ENCODE measurements at regions not wholly inside any gene's neighbourhood (a gene's known extent, or its start where the extent isn't known, plus 50 kb on each side); places are given as distances from the start of the nearest gene placed in this dataset.
"Not testable (repeated sequence)": the region's sequence is repeated elsewhere in the genome, so short reads cannot be mapped to it uniquely, and the experiment has no call there.

GRCh38 chr9:33695856-33696255 lies 99.5 kb upstream of the PRSS3 start:
- no peak for DNase-seq

DNA sequence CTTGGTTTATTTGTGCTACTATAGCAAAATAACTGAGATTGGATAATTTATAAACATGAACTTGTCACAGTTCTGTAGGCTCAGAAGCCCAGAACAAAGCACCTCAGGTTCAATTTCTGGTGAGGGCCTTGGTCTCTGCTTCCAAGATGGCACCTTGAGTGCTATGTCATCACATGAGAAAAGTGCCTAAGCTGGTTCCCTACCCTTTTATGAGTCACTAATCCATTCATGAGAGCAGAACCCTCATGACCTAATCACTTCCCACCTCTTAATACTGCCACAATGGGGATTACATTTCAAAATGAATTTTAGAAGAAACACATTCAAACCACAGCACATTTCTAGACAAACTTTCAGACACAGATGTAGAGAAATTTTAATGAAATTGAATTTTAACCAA lies 98.2 kb upstream of the PRSS3 start:
- no peak for DNase-seq

DNA sequence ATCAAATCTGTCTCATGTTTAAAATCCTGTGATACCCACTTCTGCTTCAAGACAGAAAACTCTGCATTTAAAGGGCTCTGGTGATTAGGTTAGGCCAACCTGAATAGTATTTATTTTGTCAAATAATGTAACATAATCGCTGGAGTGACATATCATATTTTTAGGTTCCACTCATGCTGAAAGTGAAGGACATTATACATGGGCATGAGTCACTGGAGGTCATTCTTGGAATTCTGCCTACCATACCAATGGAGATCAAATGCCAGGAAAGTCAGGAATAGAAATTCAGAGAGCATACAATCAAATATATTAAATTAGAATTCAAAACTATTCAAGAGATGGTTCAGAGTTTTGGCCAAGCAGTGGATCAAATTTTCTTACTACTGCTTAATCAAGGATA lies 97.1 kb upstream of the PRSS3 start:
- no peak for DNase-seq

GRCh38 chr9:33700940-33701339 lies 94.4 kb upstream of the PRSS3 start:
- not testable (repeated sequence) for DNase-seq

DNA sequence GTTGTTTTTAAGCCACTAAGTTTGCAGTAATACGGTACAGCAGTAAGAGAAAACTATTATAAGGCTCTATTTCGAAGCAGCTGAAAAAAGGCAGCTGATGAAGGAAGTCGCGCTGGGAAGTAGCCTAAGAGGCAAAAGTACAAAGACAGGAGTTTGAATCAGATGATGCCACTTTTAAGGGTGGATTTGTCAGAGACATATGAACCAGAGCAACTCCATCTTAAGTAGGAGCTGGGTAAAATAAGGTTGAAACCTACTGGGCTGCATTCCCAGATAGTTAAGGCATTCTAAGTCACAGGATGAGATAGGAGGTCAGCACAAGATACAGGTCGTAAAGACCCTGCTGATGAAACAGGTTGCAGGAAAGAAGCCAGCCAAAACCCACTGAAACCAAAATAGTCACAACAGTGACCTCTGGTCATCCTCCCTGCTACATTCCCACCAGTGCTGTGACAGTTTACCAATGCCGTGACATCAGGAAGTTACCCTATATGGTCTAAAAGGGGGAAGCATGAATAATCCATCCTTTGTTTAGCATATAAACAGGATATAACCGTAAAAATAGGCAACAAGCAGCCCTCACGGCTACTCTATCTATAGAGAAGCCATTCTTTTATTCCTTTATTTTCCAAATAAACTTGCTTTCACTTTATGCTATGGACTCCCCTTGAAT lies 91.8 kb upstream of the PRSS3 start:
- DNase-seq = no peak

GRCh38 chr9:33705440-33705839 lies 89.9 kb upstream of the PRSS3 start:
- not testable (repeated sequence) for DNase-seq

DNA sequence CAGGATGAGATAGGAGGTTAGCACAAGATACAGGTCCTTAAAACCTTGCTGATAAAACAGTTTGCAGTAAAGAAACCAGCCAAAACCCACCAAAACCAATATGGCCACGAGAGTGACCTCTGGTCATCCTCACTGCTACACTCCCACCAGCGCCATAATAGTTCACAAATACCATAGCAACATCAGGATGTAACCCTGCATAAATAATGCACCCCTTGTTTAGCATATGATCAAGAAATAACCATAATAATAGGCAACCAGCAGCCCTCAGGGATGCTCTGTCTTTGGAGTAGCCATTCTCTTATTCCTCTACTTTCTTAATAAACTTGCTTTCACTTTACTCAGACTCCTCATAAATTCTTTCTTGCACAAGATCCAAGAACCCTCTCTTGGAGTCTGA lies 86.9 kb upstream of the PRSS3 start:
- no peak for DNase-seq

DNA sequence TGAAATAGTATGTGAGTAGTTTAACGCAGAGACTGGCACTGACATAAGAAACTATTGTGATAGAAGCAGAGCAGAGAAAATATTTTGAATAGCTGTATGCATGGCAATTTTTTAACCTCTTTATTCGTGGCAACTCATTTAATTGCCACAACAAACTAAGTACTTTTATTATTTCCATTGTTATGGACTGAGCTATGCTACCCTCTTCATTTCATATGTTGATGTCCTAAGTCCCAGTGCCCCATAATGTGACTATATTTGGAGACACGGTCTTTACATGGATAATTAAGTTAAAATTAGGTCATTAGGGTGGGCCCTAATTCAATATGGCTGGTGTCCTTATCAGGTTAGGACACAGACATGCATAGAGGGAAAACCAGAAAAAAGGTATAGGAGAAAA lies 86.1 kb upstream of the PRSS3 start:
- DNase-seq = no peak

- not testable (repeated sequence) for DNase-seq
These were observed 83.9 kb upstream of the PRSS3 start for GRCh38 chr9:33711418-33711817.

DNA sequence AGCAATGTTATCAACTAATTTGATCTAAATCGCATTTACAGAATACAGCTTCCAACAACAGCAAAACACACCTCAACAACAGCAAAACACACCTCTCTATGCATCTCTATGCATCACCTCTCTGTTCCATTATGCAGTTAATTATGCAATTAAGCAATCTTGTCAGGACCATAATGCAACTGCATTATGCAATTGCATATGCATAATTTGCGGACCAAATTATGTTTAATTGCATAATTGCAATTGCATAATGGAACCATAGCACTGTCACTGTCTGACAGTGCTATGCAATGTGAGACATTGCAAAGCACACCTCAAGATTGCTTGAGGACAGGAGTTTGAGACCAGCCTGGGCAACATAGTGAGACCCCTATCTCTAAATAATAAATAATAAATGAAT lies 80.4 kb upstream of the PRSS3 start:
- DNase-seq = no peak

- no peak for DNase-seq
These were observed 76.4 kb upstream of the PRSS3 start for GRCh38 chr9:33718987-33719386.

DNA sequence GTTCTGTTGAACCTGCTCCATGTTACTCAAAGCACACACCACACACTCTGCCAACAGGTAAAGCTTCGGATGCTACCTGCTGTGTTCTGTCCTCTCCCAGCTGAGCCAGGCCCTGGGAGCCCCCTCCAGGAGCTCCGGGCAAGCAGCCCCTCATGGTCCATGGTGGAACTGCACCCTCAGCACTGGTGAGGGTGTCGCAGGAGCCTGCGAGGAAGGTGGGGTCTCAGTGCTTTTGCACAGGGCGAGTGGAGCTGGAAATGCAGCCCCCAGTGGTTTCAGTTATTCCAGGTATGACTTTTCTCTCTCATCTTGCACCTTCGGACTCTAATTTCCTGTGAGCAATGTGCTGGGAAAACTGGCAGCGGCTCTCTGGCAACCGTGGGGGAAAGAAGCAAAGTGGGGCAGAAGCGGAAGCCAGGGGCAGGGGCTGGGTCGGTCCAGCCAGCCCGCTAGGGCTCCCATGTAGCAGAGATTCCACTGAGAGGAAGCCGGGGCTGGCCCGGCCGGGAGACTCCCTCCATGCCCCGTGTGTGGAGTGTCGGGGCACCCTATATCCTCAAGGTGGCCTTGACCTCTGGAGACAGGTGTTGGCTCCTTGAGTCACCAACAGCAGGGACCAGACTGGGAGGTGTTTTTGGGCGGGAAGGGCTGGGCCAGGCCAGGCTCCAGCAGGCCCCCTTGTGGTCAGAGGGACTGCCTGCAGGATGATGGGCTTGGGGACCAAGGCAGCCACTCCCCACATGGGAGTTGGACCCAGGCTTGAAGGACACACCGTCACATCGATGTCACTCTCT lies 75.6 kb upstream of the PRSS3 start:
- peak; percentile 25 for DNase-seq

- DNase-seq = peak; percentile 90
These were observed 73.5 kb upstream of the PRSS3 start for GRCh38 chr9:33721674-33722358.

GRCh38 chr9:33722359-33722675 lies 73.0 kb upstream of the PRSS3 start:
- DNase-seq = no peak

DNA sequence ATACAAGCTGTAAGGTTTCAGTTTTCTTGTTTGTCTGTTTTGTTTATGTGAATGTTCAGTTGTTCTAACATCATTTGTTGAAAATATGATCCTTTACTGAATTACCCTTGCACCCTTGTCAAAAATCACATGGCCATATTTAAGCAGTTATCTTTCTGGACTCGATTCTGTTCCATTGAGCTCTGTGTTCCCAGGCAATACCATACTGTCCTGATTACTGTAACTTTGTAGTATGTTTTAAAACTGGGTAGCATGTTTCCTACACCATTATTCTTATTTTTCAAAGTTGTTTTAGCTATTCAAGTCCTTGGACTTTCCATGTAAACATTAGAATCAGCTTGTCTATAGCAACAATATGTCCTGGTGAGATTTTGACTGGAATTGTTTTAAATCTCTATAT lies 66.7 kb upstream of the PRSS3 start:
- DNase-seq = no peak

- DNase-seq = no peak
These were observed 64.2 kb upstream of the PRSS3 start for GRCh38 chr9:33731142-33731541.

GRCh38 chr9:33731625-33732024 lies 63.7 kb upstream of the PRSS3 start:
- DNase-seq = peak; percentile 25

DNA sequence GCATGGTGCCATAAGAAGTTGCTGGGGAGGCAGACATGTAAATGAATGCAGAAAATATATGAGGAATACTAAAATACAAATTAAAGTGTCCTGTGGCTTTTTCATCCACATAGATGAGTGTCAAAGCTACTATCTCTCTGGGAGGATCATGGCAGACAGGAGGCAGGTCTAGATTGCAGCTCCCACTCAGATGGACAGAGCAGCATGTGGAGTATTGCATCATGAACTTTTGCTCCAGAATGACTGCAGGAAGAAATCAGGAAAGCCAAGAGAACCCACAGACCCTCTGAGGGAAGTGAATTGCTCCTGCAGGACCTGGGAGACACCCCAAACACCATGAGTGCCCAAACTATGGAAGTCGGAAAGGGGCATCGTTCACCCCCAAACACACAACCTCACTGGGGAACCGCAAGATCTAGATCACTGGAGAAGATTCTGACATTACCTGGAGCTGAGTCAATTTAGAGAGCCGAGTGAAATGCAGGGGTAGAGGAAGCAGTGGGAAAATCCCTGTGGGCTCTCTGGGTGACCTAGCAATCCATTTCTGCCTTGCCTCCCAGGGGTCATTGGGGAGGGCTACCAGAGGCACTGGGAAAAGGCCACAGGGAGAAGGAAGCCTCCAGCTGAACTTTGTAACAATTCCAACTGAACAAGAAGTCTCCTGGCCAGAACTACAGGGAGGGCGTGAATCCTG lies 61.0 kb upstream of the PRSS3 start:
- DNase-seq = not testable (repeated sequence)

- not testable (repeated sequence) for DNase-seq
These were observed 60.2 kb upstream of the PRSS3 start for GRCh38 chr9:33734941-33735835.

- peak; percentile 26 for DNase-seq
These were observed 57.4 kb upstream of the PRSS3 start for GRCh38 chr9:33737811-33738606.

GRCh38 chr9:33739398-33739797 lies 56.0 kb upstream of the PRSS3 start:
- DNase-seq = no peak

GRCh38 chr9:33740075-33740474 lies 55.3 kb upstream of the PRSS3 start:
- no peak for DNase-seq

Data from right hindlimb (tissue), 1 donor.